Stimulated activated naive CD8-positive, alpha-beta T cell treated with anti-CD3 and anti-CD28 coated beads, Interleukin-15, amount 100 ng/mL, for 72 hours (primary cell): ENCODE measurements at regions not wholly inside any gene's neighbourhood (a gene's known extent, or its start where the extent isn't known, plus 50 kb on each side); places are given as distances from the start of the nearest gene placed in this dataset.
"Not testable (repeated sequence)": the region's sequence is repeated elsewhere in the genome, so short reads cannot be mapped to it uniquely, and the experiment has no call there.

Source experiments
- ATAC-seq: fragments of 150-1000 bp; cut with Tn5 transposase; 2 replicates; pipeline ENCODE4 v1.10.0; 2021; ENCODE audit warnings: mild to moderate bottlenecking, moderate library complexity
- DNase-seq, 2 donors: peaks; one replicate each; pipeline ENCODE4 v3.0.0; 2021 to 2022
- H3K27ac Mint-ChIP-seq, 2 donors: one replicate each; pipeline ENCODE4 v1.8.0; 2022; ENCODE audit warnings: mild to moderate bottlenecking in 2 of 2, mixed read lengths in 2 of 2, moderate library complexity in 2 of 2
- H3K27me3 Mint-ChIP-seq: one replicate; pipeline ENCODE4 v1.8.0; 2022; ENCODE audit warnings: mixed read lengths
- H3K4me1 Mint-ChIP-seq: one replicate; pipeline ENCODE4 v1.8.0; 2022; ENCODE audit warnings: mild to moderate bottlenecking, mixed read lengths
- H3K4me3 Mint-ChIP-seq, 2 donors: one replicate each; pipeline ENCODE4 v1.8.0; 2022; ENCODE audit warnings: mild to moderate bottlenecking in 2 of 2, mixed read lengths in 2 of 2, moderate library complexity in 1 of 2
- H3K9me3 Mint-ChIP-seq, 2 donors: one replicate each; pipeline ENCODE4 v1.8.0; 2022; ENCODE audit warnings: mixed read lengths in 2 of 2

DNA sequence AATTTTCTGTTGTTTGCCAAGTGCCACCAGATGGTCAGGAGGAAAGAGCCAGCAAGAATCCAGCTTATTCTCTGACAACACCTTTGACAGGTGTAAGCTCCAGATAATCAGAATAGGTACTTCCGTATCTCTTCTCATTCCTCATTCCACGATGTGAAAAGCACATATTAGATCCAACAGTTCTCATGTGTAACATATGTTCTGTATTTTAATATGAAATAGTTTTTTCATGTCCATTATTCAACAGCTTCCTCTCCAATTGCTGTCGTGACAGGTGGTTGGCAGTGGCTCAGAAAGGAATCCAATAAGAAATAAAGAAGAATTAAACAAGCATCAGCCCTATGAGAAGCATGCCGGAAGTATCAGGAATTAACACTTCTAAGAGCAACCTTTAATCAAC, 1624.7 kb downstream of the MRPL39 start:
- H3K27me3 Mint-ChIP-seq: no peaks in the 10 kb centered on the region
- peaks cover 13 to 20% of the 10 kb centered on the region in 2 donors for H3K9me3 Mint-ChIP-seq
- H3K4me3 Mint-ChIP-seq: no peak overlapping the region
- no peak for DNase-seq
- H3K27ac Mint-ChIP-seq: no peak overlapping the region
- H3K4me1 Mint-ChIP-seq: no peaks in the 10 kb centered on the region
- no peak for ATAC-seq

DNA sequence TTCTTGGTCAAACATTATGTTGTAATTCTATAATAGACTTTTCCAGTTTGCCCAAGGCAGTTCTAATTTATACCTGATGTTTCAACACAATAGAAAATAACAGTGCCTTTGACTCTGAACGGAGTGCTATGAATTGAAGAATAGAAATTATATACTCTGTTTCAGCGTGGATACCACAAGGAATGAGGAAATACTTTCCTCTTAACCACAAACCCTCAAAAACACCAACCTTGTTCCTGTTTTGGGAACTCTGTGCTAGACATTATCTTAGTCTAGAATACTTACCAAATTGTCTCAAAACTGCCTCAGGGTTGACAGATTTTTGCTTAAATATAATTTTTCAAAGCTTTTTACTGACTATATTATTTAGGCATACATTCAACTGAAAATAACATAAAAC, 1629.3 kb downstream of the MRPL39 start:
- DNase-seq (no peak), ATAC-seq (no peak)
- Mint-ChIP-seq H3K27me3 (no peaks in the 10 kb centered on the region), H3K4me1 (no peaks in the 10 kb centered on the region), H3K27ac (no peak overlapping the region), H3K4me3 (no peak overlapping the region), H3K9me3 (no peaks in the 10 kb centered on the region)

DNA sequence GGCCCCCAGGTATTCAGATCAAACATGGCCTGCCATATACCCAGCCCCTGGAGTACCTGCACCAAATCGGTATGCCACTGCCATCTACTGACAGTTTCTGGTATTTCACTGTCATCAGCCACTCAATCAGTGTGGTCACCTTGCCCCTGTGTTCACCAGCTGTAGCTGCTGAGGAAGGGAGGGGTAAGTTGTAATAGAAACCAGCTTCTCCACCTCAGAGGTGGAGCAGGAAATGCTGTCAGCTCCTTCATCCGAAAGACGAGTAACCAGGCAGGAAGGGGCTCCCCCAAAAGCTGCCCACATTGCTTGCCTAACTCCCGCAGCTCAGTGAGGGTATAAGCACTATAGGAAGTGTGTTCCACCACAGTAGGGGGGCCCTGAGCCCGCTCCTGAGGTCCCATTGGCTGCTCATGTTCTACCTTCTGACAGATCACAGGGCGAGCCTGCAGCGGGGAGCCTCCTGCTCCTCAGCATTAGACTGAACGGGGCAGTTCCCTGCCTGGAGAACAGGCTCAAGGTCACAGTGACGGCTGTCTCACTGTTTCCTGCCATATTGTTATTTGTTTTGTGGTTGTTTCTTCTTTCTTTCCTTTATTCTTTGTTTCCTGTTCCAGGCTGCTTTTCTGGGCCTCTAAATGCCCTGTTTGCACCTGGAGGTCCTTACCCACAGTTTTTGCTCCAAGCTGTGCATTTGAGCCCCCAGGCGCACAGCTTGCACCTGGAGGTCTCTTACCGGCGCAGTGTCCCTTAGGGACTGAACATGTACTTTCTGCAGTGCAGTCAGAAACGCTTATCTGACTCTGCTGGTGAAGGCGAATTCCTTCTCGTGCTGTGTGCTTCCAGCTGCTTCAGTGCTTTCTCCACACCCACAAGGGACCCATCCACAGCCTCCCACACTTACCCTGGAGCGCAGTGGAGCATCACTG, 1638.3 kb downstream of the MRPL39 start:
- Mint-ChIP-seq H3K4me3 (peak overlapping the region; percentile 70 to 72), H3K27ac (peak overlapping the region; percentile 81 to 93), H3K4me1 (peaks cover 13% of the 10 kb centered on the region), H3K9me3 (no peaks in the 10 kb centered on the region), H3K27me3 (no peaks in the 10 kb centered on the region)
- peak; percentile 85 to 90 for DNase-seq
- ATAC-seq: peak; percentile 97

DNA sequence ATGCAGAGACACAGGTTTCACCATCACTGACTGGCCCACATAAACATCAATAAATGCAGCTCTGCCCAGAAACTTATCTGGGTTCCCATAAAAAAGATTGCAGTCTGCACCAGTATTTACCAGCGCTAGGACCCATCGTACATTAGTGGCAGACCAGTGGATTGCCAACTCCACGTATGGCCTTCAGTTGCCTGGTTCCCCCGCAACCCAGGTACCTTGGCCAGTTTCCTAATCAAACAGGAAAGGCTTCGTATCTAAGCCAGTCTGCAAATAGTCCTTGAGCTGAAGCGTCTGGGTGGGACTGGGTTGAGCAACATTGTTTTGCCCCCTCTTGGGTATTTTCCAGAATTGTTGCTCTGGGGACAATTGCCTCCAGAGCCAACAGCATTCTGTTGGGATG, 1639.3 kb downstream of the MRPL39 start:
- ATAC-seq: no peak
- Mint-ChIP-seq H3K27ac (no peak overlapping the region), H3K4me1 (peaks cover 13% of the 10 kb centered on the region), H3K9me3 (no peaks in the 10 kb centered on the region), H3K4me3 (no peak overlapping the region), H3K27me3 (no peaks in the 10 kb centered on the region)
- no peak for DNase-seq

DNA sequence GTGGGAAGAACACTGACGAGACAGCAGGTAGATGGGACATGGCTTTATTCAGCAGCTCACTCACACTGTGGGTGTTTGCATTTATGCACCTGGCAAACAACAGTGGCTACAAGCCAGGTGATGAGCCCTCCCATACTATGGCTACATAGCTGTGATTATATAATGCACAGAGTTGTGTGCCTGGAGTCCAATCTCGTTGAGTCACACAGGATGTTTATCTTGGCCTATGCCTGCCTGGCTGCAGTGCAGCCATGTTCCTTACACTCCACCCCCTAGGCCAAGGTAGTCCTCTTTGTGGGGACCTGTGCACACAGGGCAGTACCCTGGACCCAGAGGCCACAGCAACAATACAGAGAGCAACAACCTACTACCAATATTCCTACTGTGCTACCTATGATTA, 1643.8 kb downstream of the MRPL39 start:
- no peak overlapping the region for H3K4me3 Mint-ChIP-seq
- H3K27ac Mint-ChIP-seq: no peak overlapping the region
- H3K9me3 Mint-ChIP-seq: no peaks in the 10 kb centered on the region
- peaks cover 3% of the 10 kb centered on the region for H3K4me1 Mint-ChIP-seq
- H3K27me3 Mint-ChIP-seq: no peaks in the 10 kb centered on the region
- no peak for ATAC-seq
- DNase-seq: no peak

DNA sequence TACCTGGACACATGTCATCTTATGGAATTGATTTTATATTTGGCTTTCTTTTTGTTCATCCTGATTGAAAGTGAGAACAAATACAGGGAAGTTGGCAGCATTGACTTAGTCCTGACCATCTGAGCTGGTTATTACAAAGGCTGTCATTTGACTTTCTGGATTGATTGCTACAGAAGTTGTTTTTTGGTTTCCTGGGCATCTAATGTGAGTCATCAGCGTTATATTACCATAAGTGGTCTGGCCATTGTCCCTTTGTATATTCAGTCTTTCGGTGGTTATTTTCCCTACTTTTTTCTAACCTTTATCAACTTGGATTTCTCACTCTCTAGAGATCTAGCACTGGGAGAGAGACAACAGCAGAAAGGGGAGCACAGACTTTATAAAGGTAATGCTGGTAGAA, 1646.5 kb downstream of the MRPL39 start:
- no peaks in the 10 kb centered on the region for H3K27me3 Mint-ChIP-seq
- no peaks in the 10 kb centered on the region for H3K9me3 Mint-ChIP-seq
- ATAC-seq (no peak), DNase-seq (no peak)
- H3K4me3 Mint-ChIP-seq: no peak overlapping the region
- H3K4me1 Mint-ChIP-seq: peaks cover under 1% of the 10 kb centered on the region
- no peak overlapping the region for H3K27ac Mint-ChIP-seq

DNA sequence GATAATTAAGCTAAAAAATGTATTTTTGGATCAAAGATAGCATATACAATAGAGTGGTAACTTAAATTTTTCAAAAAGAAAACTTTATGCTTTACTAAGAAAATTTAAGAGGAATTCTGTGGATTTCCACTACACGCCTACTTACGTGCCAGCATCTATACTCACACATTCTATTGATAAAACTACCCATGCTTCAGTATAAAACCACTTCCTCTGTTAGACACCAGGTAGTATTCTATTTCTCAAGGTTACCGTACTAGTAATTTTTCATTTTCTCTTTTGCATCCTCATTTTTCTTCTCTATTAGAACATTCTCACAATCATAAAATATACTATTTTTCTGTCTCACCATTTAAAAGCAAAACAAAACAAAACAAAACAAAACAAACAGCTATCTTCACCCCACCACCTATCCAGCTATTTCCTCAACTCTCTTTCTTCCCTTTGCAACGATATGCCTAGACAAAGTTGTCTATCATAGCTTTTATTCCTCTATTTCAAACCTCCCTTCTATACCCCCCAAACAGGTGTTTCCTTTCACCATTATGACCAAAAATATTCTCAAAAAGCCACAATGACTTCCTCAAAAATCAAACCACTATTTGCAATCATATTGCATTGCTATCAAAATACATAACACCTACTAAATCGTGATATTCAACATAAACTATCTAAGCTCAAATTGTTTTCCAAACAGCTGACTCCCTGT, 1652.0 kb downstream of the MRPL39 start:
- DNase-seq (no peak), ATAC-seq (no peak)
- H3K4me3 Mint-ChIP-seq: peak overlapping the region; percentile 39 to 60
- H3K4me1 Mint-ChIP-seq: peaks cover 14% of the 10 kb centered on the region
- H3K27ac Mint-ChIP-seq: peak overlapping the region; percentile 4 to 9
- no peaks in the 10 kb centered on the region for H3K9me3 Mint-ChIP-seq
- H3K27me3 Mint-ChIP-seq: no peaks in the 10 kb centered on the region

DNA sequence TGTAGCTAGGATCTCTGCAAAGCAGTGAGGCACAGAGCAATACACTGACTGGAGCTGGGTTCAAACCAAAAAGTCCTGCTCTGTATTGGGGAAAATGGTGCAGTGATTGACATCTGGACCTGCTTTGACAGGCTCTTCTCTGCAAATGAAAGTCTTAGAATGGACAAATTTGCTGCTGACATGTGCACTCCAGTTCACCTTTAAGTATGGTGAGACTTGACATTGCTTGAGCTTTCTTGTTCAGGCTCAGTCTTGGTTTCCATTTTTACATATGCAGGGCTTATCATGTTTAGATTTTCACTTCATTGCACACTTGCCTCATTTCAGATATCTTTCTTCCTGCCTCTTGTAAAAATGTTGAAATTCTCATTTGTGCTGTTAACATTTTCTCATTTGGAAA, 1655.0 kb downstream of the MRPL39 start:
- no peak for ATAC-seq

DNA sequence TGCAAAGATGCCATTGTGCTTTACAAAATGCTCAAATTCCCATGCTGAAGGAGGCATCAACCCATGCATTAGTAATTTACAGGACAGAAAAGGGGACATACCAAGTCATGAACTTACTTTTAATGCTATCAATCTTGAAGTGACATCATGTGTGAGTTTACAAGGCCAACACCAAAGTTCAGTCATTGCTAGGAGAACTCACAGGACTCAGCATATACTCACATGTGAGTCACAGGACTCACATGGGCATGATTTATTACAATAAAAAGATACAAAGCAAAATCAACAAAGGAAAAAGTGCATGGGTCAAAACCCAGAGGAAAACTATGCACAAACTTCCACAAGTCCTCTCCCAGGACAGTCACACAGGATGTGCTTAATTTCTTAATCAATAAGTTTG, 1656.0 kb downstream of the MRPL39 start:
- Mint-ChIP-seq H3K4me1 (peaks cover 27% of the 10 kb centered on the region), H3K27me3 (no peaks in the 10 kb centered on the region), H3K4me3 (no peak overlapping the region), H3K27ac (no peak overlapping the region), H3K9me3 (no peaks in the 10 kb centered on the region)
- no peak for ATAC-seq
- no peak for DNase-seq

More for the DNA sequence above, 1655.0 kb downstream of the MRPL39 start:
- Mint-ChIP-seq H3K9me3 (no peaks in the 10 kb centered on the region), H3K4me1 (peaks cover 27% of the 10 kb centered on the region), H3K4me3 (no peak overlapping the region), H3K27me3 (no peaks in the 10 kb centered on the region), H3K27ac (no peak overlapping the region)
- no peak for DNase-seq

DNA sequence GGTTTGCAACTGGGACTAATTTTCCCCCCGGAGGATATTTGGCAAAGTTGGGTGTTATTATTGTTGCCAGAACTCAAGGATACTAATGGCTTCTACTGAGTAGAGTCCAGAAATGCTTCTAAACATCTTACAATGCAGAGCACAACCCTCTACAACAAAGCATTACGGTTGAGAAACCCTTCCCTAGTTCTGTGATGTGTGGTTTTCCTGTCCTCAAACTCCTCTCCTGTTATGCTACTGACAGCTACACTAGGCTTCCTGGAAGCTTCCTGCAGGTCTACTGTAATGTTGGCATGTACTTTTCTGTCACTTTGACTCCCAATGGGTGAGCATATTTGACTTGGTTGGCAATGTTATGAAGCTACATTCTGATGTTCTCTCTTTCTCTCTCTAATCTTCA, 1656.9 kb downstream of the MRPL39 start:
- DNase-seq: no peak
- Mint-ChIP-seq H3K27me3 (no peaks in the 10 kb centered on the region), H3K4me1 (peaks cover 23% of the 10 kb centered on the region), H3K4me3 (no peak overlapping the region), H3K9me3 (no peaks in the 10 kb centered on the region), H3K27ac (no peak overlapping the region)
- ATAC-seq: no peak

DNA sequence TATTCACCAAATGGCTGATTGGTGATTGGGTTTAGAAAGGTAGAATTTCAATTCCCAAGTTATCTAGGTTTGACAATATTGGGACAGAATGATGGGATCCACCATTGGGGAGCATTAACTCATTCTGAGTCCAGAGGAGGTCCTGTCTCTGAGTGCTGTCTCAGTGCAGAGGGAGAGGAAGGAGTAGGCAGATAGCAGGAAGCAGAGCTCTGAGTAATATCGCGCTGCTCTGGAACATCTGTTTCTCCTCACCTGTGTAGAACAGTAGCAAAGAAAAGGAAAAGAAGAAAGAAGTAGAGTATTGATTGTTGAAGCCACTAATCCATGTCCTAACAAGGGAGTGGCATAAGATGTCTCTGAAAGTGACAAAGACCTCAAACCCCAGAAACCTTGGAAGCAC, 1657.8 kb downstream of the MRPL39 start:
- Mint-ChIP-seq H3K4me1 (peaks cover 19% of the 10 kb centered on the region), H3K27me3 (no peaks in the 10 kb centered on the region), H3K9me3 (no peaks in the 10 kb centered on the region), H3K4me3 (peak overlapping the region in 1 of 2 donors; percentile 54), H3K27ac (peak overlapping the region in 1 of 2 donors; percentile 78)
- peak; percentile 68 for ATAC-seq
- DNase-seq: no peak

DNA sequence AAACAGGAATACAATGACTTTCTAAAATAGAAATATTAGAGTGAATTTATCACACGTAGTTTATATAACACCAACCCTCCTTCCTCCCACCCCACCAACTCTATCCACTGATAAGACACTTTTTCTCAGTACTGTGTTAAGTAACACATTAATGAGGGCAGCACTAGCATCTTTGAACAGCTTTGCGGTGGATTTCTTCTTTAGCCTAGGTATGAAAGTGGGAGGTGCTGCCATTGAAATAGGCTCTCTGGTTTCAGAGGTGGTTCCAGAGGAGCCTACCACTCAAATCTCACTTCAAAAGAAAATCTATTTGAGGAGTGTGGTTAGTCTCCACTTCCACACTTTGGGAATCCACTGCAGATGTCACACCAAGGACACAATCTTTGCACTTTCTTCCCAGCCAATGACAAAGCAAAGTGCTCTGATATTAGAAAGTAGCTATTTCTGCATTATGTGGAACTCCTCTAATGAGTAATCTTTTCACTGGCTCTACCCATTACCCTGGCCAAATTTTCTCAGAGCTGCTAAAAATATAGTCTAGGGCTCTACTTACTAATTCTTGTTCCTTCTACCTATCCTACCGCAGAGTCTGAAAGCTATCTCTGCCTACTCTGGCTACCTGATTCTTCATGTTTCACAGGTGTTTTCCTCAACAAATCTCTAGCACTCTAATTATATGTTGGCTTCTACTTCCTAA, 1667.8 kb downstream of the MRPL39 start:
- Mint-ChIP-seq H3K4me3 (no peak overlapping the region), H3K27me3 (no peaks in the 10 kb centered on the region), H3K27ac (no peak overlapping the region), H3K4me1 (no peaks in the 10 kb centered on the region), H3K9me3 (no peaks in the 10 kb centered on the region)
- ATAC-seq (no peak), DNase-seq (no peak)

DNA sequence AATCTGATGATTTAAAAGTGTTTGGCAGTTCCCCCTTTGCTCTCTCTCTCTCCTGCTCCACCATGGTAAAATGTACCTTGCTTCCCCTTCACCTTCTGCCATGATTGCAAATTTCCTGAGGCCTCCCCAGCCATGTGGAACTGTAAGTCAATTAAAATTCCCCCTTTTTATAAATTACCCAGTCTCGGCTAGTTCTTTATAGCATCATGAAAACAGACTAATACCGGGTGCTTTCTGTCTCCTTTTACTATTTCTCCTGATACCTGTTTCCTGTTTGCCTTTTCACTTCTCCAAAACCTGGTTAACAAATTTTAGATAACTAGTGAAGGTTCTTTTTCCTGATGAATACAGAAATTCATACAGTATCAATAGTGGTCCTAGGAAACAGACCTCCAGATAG, 1670.3 kb downstream of the MRPL39 start:
- H3K4me3 Mint-ChIP-seq: no peak overlapping the region
- no peaks in the 10 kb centered on the region for H3K4me1 Mint-ChIP-seq
- H3K9me3 Mint-ChIP-seq: no peaks in the 10 kb centered on the region
- H3K27ac Mint-ChIP-seq: peak overlapping the region in 1 of 2 donors; percentile 43
- ATAC-seq (no peak), DNase-seq (no peak)
- peaks cover 10% of the 10 kb centered on the region for H3K27me3 Mint-ChIP-seq

DNA sequence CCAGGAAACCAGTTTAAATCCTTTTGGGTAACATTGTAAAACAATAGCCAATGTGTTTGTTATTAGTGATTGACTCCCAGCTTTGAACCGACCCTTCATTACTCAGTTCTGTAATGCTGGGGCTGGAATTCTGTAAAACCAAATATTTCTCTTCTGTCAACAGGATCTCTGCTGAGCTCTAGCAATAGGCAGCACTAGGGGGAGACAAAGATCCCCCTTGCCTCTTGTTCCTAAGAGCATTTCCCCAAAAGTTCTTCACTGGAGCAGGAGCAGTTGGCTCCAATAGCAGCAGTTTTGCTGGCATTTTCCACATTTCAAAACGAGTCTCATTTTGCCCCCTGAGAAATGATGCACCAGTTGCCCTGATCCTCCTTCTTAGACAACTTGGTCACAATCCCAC, 1671.1 kb downstream of the MRPL39 start:
- no peak for ATAC-seq
- H3K27me3 Mint-ChIP-seq: peaks cover 10% of the 10 kb centered on the region

DNA sequence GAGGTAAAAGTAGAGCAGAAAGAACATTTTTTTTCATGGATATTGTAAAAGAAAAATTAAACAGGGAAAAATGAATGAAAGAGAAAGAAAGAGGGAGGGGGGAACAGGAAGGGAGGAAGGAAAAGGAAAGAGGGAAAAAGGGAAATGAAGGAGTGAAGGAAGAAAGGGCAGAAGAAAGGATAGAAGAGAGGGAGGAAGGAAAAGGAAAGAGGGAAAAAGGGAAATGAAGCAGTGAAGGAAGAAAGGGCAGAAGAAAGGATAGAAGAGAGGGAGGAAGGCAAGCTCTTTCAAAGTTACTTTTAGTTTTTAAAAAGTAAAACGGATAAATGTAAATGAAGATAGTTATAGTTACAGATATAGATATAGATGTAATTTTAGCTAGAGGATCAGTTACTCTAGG, 1676.7 kb downstream of the MRPL39 start:
- Mint-ChIP-seq H3K9me3 (no peaks in the 10 kb centered on the region), H3K4me1 (no peaks in the 10 kb centered on the region), H3K27me3 (peaks cover 13% of the 10 kb centered on the region), H3K27ac (no peak overlapping the region), H3K4me3 (no peak overlapping the region)
- ATAC-seq: no peak
- no peak for DNase-seq

More for the DNA sequence above, 1671.1 kb downstream of the MRPL39 start:
- Mint-ChIP-seq H3K9me3 (no peaks in the 10 kb centered on the region), H3K4me1 (no peaks in the 10 kb centered on the region), H3K27ac (no peak overlapping the region), H3K4me3 (no peak overlapping the region)
- DNase-seq: no peak

DNA sequence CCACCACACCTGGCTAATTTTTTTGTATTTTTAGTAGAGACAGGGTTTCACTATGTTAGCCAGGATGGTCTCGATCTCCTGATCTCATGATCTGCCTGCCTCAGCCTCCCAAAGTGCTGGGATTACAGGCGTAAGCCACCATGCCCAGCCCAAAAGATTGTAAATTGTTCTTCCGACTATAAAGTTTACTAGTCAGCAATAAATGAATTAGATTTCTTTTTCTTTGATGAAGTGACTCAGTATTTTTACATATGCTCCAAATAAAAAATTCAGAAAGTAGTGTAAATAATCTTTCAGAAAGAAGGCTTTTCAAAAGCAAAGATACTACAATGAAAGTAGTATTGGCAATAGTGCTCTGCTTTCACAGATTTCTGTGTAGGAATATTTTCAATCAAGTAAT, 1680.9 kb downstream of the MRPL39 start:
- not testable (repeated sequence) for H3K9me3 Mint-ChIP-seq, ATAC-seq, H3K27me3 Mint-ChIP-seq, H3K4me3 Mint-ChIP-seq, H3K27ac Mint-ChIP-seq, DNase-seq
- peaks cover 25% of the 10 kb centered on the region for H3K4me1 Mint-ChIP-seq
